ENCODE measurements at regions not wholly inside any gene's neighbourhood (a gene's known extent, or its start where the extent isn't known, plus 50 kb on each side); places are given as distances from the start of the nearest gene placed in this dataset.

- TF ChIP-seq, protein P1, sequence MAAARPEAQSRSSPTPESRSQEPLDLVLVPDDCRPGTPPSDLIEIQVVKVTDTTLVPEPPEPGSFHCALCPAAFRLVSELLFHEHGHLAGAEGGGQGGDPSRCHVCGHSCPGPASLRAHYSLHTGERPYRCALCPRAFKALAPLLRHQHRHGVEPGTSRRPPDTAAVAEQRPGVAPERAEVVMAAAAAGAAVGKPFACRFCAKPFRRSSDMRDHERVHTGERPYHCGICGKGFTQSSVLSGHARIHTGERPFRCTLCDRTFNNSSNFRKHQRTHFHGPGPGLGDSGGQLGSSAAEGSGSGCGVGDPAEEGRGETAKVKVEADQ (CRISPR knock-in tag; IDR thresholded peaks at IDR 0.05; ENCODE audit: borderline replicate concordance) = no peak
- TF ChIP-seq SNAPC5 (CRISPR knock-in tag; IDR thresholded peaks at IDR 0.05; ENCODE audit: borderline replicate concordance) = no peak
These were observed 200.6 kb downstream of the CHIC2 start (continued) for GRCh38 chr4:53863736-53864365.

GRCh38 chr4:53863158-53863557, 201.2 kb downstream of the CHIC2 start:
- Histone ChIP-seq H3K9ac (ENCODE audit: insufficient read depth, low read depth, low read length) (no peak overlapping the region), H3K27me3 (ENCODE audit: control insufficient read depth in 1 of 2, insufficient read depth in 2 of 2, low read length in 2 of 2) (no peaks in the 10 kb centered on the region), H2AFZ (ENCODE audit: low read length) (no peak overlapping the region), H3K27ac (ENCODE audit: extremely low read length, insufficient read depth, low read length) (no peak overlapping the region), H3K4me1 (ENCODE audit: insufficient read depth, low read length) (no peaks in the 10 kb centered on the region), H3K79me2 (ENCODE audit: insufficient read depth, low read length) (no peaks in the 10 kb centered on the region), H3K4me2 (ENCODE audit: low read depth, low read length) (no peak overlapping the region), H3K4me3 (replicated peaks in 1 of 3; ENCODE audit: insufficient read depth in 1 of 3, low read depth in 2 of 3, low read length in 3 of 3) (no peak overlapping the region), H3K9me3 (ENCODE audit: low read length) (no peaks in the 10 kb centered on the region), H4K20me1 (ENCODE audit: insufficient read depth, low read length) (no peaks in the 10 kb centered on the region), H3K36me3 (replicated peaks in 1 of 2; ENCODE audit: control insufficient read depth in 1 of 2, insufficient read depth in 2 of 2, low read length in 2 of 2) (no peaks in the 10 kb centered on the region)
- ATAC-seq (no peak), DNase-seq (ENCODE audit: low spot score) (no peak), FAIRE-seq (no peak)
- ChIA-PET CTCF (ENCODE audit: low intra/inter-chr PET ratio, low total read pairs) (no interaction called here), POLR2A (no interaction called here)
- no TSS peak for BruUV-seq (replicated peaks)
- 0% methylated on average over 3 of the region's 3 CpGs for WGBS (ENCODE audit: low lambda C conversion rate)
- in situ Hi-C loops (cut with HindIII; ENCODE audit: extremely low pct_ligation_motif_present, low pct_unique_long_range_greater_than_20kb) = no loop called here
- intact Hi-C loops (cut with micrococcal nuclease; ENCODE audit: unreplicated experiment) = no loop called here
- TF ChIP-seq, protein P2, sequence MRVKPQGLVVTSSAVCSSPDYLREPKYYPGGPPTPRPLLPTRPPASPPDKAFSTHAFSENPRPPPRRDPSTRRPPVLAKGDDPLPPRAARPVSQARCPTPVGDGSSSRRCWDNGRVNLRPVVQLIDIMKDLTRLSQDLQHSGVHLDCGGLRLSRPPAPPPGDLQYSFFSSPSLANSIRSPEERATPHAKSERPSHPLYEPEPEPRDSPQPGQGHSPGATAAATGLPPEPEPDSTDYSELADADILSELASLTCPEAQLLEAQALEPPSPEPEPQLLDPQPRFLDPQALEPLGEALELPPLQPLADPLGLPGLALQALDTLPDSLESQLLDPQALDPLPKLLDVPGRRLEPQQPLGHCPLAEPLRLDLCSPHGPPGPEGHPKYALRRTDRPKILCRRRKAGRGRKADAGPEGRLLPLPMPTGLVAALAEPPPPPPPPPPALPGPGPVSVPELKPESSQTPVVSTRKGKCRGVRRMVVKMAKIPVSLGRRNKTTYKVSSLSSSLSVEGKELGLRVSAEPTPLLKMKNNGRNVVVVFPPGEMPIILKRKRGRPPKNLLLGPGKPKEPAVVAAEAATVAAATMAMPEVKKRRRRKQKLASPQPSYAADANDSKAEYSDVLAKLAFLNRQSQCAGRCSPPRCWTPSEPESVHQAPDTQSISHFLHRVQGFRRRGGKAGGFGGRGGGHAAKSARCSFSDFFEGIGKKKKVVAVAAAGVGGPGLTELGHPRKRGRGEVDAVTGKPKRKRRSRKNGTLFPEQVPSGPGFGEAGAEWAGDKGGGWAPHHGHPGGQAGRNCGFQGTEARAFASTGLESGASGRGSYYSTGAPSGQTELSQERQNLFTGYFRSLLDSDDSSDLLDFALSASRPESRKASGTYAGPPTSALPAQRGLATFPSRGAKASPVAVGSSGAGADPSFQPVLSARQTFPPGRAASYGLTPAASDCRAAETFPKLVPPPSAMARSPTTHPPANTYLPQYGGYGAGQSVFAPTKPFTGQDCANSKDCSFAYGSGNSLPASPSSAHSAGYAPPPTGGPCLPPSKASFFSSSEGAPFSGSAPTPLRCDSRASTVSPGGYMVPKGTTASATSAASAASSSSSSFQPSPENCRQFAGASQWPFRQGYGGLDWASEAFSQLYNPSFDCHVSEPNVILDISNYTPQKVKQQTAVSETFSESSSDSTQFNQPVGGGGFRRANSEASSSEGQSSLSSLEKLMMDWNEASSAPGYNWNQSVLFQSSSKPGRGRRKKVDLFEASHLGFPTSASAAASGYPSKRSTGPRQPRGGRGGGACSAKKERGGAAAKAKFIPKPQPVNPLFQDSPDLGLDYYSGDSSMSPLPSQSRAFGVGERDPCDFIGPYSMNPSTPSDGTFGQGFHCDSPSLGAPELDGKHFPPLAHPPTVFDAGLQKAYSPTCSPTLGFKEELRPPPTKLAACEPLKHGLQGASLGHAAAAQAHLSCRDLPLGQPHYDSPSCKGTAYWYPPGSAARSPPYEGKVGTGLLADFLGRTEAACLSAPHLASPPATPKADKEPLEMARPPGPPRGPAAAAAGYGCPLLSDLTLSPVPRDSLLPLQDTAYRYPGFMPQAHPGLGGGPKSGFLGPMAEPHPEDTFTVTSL (CRISPR knock-in tag; IDR thresholded peaks at IDR 0.05; ENCODE audit: borderline replicate concordance) = no peak
- TF ChIP-seq SALL1 (CRISPR knock-in tag; IDR thresholded peaks at IDR 0.05) (no peak), ZEB1 (IDR thresholded peaks at IDR 0.05; ENCODE audit: insufficient replicate concordance, low read depth) (no peak), CTCF (CRISPR knock-in tag; IDR thresholded peaks at IDR 0.05) (no peak), POLR2AphosphoS2 (IDR thresholded peaks at IDR 0.05; ENCODE audit: low read depth, low read length) (no peak), ZFP36L2 (CRISPR knock-in tag; IDR thresholded peaks at IDR 0.05) (no peak), TCF7L2 (IDR thresholded peaks at IDR 0.05; ENCODE audit: low read depth, low read length) (no peak), ATF1 (CRISPR knock-in tag; IDR thresholded peaks at IDR 0.05) (no peak), ZNF589 (CRISPR knock-in tag; conservative IDR thresholded peaks at IDR 0.05) (no peak), KDM4B (CRISPR knock-in tag; IDR thresholded peaks at IDR 0.05) (no peak), PATZ1 (CRISPR knock-in tag; IDR thresholded peaks at IDR 0.05) (no peak)
